ENCODE measurements at regions not wholly inside any gene's neighbourhood (a gene's known extent, or its start where the extent isn't known, plus 50 kb on each side); places are given as distances from the start of the nearest gene placed in this dataset.

DNA sequence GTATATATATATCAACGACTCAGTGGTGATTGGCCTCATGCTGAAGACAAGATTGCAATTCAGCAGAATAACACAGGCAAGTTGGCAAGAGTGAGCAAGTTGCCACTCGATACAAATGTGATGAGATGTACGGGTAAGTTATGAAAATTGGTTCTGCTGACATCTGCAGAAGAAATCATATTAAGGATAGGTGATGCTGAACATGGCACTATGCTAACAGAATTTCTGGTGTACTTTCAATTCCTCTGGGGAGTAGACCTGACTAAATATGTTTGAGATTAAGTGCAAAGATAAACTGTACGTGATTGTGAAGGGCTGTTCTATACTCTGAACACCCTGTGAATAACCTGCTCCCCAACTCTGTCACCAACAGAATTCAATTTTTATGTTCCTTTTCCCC is 758.2 kb downstream of the TBC1D32 start:
- Mint-ChIP-seq H3K36me3 (ENCODE audit: insufficient read depth, unreplicated experiment) (no peaks in the 10 kb centered on the region), H3K9me3 (ENCODE audit: unreplicated experiment) (no peaks in the 10 kb centered on the region), H3K27ac (ENCODE audit: low read depth, unreplicated experiment) (no peak overlapping the region), H3K27me3 (ENCODE audit: insufficient read depth, unreplicated experiment) (no peaks in the 10 kb centered on the region), H3K4me1 (ENCODE audit: insufficient read depth, unreplicated experiment) (no peaks in the 10 kb centered on the region), H3K4me3 (ENCODE audit: unreplicated experiment) (no peak overlapping the region)
- CTCF ChIA-PET = interaction anchor here (1.2 kb wide), 1 partner anchor 12 kb away, joined by 3 read pairs; no protein-coding TSS in a partner anchor
- no peak for DNase-seq (ENCODE audit: unreplicated experiment)
- POLR2A ChIA-PET = no interaction called here
- no TSS peak for BruUV-seq (replicated peaks)
- intact Hi-C loops (cut with micrococcal nuclease) = no loop called here
- no peak for TF ChIP-seq CTCF (IDR thresholded peaks at IDR 0.05; ENCODE audit: unreplicated experiment)

DNA sequence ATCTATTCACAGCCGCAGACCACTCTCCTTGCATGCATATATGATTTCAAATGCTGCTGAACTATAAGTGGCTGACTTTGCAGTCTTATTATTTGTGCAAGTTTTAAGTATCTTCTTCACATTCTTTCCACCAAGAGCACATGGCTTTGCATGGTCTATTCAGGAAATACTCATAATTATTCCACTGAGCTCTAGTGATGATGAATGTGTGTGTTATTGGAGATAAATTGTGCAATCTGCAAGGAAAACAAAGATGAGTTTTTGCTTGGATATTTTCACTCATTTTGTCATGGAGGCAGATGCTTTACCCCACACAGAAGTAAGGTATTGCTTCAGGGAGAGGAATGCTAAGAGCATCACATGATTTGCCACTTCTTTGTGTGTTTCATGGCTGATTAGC is 764.6 kb downstream of the TBC1D32 start:
- H3K9me3 Mint-ChIP-seq (ENCODE audit: unreplicated experiment) = no peaks in the 10 kb centered on the region
- CTCF ChIA-PET = no interaction called here
- no TSS peak for BruUV-seq (replicated peaks)

DNA sequence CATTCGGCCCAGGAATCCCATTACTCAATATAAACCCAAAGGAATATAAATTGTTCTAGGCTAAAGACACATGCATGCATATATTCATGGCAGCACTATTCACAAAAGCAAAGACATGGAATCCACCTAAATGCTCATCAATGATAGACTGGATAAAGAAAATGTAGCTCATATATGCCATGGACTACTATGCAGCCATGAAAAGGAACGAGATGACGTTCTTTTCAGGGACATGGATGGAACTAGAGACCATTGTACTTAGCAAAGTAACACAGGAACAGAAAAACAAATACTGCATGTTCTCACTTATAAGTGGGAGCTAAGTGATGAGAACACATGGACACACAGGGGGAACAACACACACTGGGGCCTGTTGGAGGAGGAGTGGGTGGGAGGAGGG is 769.5 kb downstream of the TBC1D32 start:
- ChIA-PET CTCF (no interaction called here), POLR2A (no interaction called here)
- Mint-ChIP-seq H3K27ac (ENCODE audit: low read depth, unreplicated experiment) (no peak overlapping the region), H3K9me3 (ENCODE audit: unreplicated experiment) (no peaks in the 10 kb centered on the region), H3K4me3 (ENCODE audit: unreplicated experiment) (no peak overlapping the region), H3K27me3 (ENCODE audit: insufficient read depth, unreplicated experiment) (no peaks in the 10 kb centered on the region), H3K36me3 (ENCODE audit: insufficient read depth, unreplicated experiment) (no peaks in the 10 kb centered on the region), H3K4me1 (ENCODE audit: insufficient read depth, unreplicated experiment) (no peaks in the 10 kb centered on the region)
- intact Hi-C loops (cut with micrococcal nuclease) = no loop called here
- BruUV-seq (replicated peaks) = no TSS peak
- no peak for TF ChIP-seq CTCF (IDR thresholded peaks at IDR 0.05; ENCODE audit: unreplicated experiment)
- no peak for DNase-seq (ENCODE audit: unreplicated experiment)

More for the DNA sequence above, 764.6 kb downstream of the TBC1D32 start:
- H3K4me3 Mint-ChIP-seq (ENCODE audit: unreplicated experiment) = no peak overlapping the region
- H3K4me1 Mint-ChIP-seq (ENCODE audit: insufficient read depth, unreplicated experiment) = no peaks in the 10 kb centered on the region
- H3K27ac Mint-ChIP-seq (ENCODE audit: low read depth, unreplicated experiment) = no peak overlapping the region
- H3K27me3 Mint-ChIP-seq (ENCODE audit: insufficient read depth, unreplicated experiment) = no peaks in the 10 kb centered on the region
- intact Hi-C loops (cut with micrococcal nuclease) = no loop called here
- H3K36me3 Mint-ChIP-seq (ENCODE audit: insufficient read depth, unreplicated experiment) = no peaks in the 10 kb centered on the region
- POLR2A ChIA-PET = interaction anchor here (0.6 kb wide), 1 partner anchor 563 kb away, joined by 3 read pairs; no protein-coding TSS in a partner anchor
- TF ChIP-seq CTCF (IDR thresholded peaks at IDR 0.05; ENCODE audit: unreplicated experiment) = no peak
- no peak for DNase-seq (ENCODE audit: unreplicated experiment)

GRCh38 chr6:120558294-120558693 is 776.0 kb downstream of the TBC1D32 start:
- DNase-seq (ENCODE audit: unreplicated experiment) = no peak
- Mint-ChIP-seq H3K4me1 (ENCODE audit: insufficient read depth, unreplicated experiment) (no peaks in the 10 kb centered on the region), H3K9me3 (ENCODE audit: unreplicated experiment) (no peaks in the 10 kb centered on the region), H3K36me3 (ENCODE audit: insufficient read depth, unreplicated experiment) (no peaks in the 10 kb centered on the region), H3K27me3 (ENCODE audit: insufficient read depth, unreplicated experiment) (no peaks in the 10 kb centered on the region), H3K27ac (ENCODE audit: low read depth, unreplicated experiment) (no peak overlapping the region), H3K4me3 (ENCODE audit: unreplicated experiment) (no peak overlapping the region)
- ChIA-PET CTCF (no interaction called here), POLR2A (no interaction called here)
- no peak for TF ChIP-seq CTCF (IDR thresholded peaks at IDR 0.05; ENCODE audit: unreplicated experiment)
- BruUV-seq (replicated peaks) = no TSS peak
- intact Hi-C loops (cut with micrococcal nuclease) = no loop called here
